Caco-2 (cell line): ENCODE measurements at regions not wholly inside any gene's neighbourhood (a gene's known extent, or its start where the extent isn't known, plus 50 kb on each side); places are given as distances from the start of the nearest gene placed in this dataset.

Experiments
- BruUV-seq: library from RNA; stranded (reverse); fragments of 400-500 nt; replicated peaks from 2 replicates; lab custom pipeline; 2021; lab: Mats Ljungman, UMichigan
- CTCF ChIA-PET: fragments of 300-600 bp; sonication (Branson Sonifier 250); formaldehyde crosslinking; loops from one replicate; lab custom pipeline; 2022; ENCODE audit warnings: antibody characterized with exemption; lab: Charles Lee
- POLR2A ChIA-PET: fragments of 300-600 bp; sonication (Branson Sonifier 250); formaldehyde crosslinking; loops from one replicate; lab custom pipeline; 2022; ENCODE audit warnings: antibody characterized with exemption; lab: Charles Lee
- DNase-seq, 2 experiments: peaks; one replicate each; pipeline versions ENCODE4 v3.0.0 to v3.0.0-alpha.2; 2020 to 2022
- H3K27me3 ChIP-seq: replicated peaks from 2 replicates; pipeline ENCODE4 v1.6.0; 2011; ENCODE audit warnings: low read length; ENCODE audit not compliant: control insufficient read depth, insufficient read depth
- H3K36me3 ChIP-seq: 2 replicates; pipeline ENCODE4 v1.5.1; 2011; ENCODE audit warnings: low read length; ENCODE audit not compliant: control insufficient read depth, insufficient read depth
- H3K4me1 ChIP-seq: fragments of 250-450 bp; sonication (Bioruptor Pico); 2 replicates; pipeline ENCODE4 v1.5.1; 2020; ENCODE audit warnings: mild to moderate bottlenecking
- H3K4me3 ChIP-seq: 2 replicates; pipeline ENCODE4 v1.5.1; 2011; ENCODE audit warnings: low read depth, mild to moderate bottlenecking, control low read depth, low read length
- H3K9me3 ChIP-seq: fragments of 250-450 bp; sonication (Bioruptor Pico); 2 replicates; pipeline ENCODE4 v1.5.1; 2020; ENCODE audit warnings: mild to moderate bottlenecking, moderate library complexity
- H3K27ac Mint-ChIP-seq: one replicate; pipeline ENCODE4 v1.8.0; 2022; ENCODE audit warnings: mixed read lengths; ENCODE audit not compliant: unreplicated experiment
- H3K27me3 Mint-ChIP-seq: one replicate; pipeline ENCODE4 v1.8.0; 2022; ENCODE audit warnings: mixed read lengths; ENCODE audit not compliant: insufficient read depth, unreplicated experiment
- H3K36me3 Mint-ChIP-seq: one replicate; pipeline ENCODE4 v1.8.0; 2022; ENCODE audit warnings: mild to moderate bottlenecking, mixed read lengths; ENCODE audit not compliant: insufficient read depth, unreplicated experiment
- H3K4me1 Mint-ChIP-seq: one replicate; pipeline ENCODE4 v1.8.0; 2022; ENCODE audit warnings: low read depth, mixed read lengths; ENCODE audit not compliant: unreplicated experiment
- H3K4me3 Mint-ChIP-seq: one replicate; pipeline ENCODE4 v1.8.0; 2022; ENCODE audit warnings: mild to moderate bottlenecking, moderate library complexity, mixed read lengths; ENCODE audit not compliant: unreplicated experiment
- H3K9me3 Mint-ChIP-seq: one replicate; pipeline ENCODE4 v1.8.0; 2022; ENCODE audit warnings: mixed read lengths; ENCODE audit not compliant: unreplicated experiment
- intact Hi-C: fragments of 100-400 bp; cut with micrococcal nuclease; formaldehyde crosslinking; loops from one replicate; pipeline ENCODE4 v1.10.0; 2022; ENCODE audit not compliant: unreplicated experiment
- TF ChIP-seq, protein P1 (sequence below), 2 experiments: fragments of 200-600 bp in 1 of 2; IDR thresholded peaks; 1 replicate in 1 of 2; 2 replicates in 1 of 2; pipeline versions ENCODE4 v1.5.1 to v1.8.0; 2011 to 2022; ENCODE audit warnings: antibody characterized with exemption in 1 of 2, control low read depth in 1 of 2, inconsistent platforms in 1 of 2, low read depth in 1 of 2, low read length in 1 of 2, mild to moderate bottlenecking in 1 of 2, moderate library complexity in 1 of 2; ENCODE audit not compliant: insufficient read depth in 1 of 2, severe bottlenecking in 1 of 2, unreplicated experiment in 1 of 2

DNA sequence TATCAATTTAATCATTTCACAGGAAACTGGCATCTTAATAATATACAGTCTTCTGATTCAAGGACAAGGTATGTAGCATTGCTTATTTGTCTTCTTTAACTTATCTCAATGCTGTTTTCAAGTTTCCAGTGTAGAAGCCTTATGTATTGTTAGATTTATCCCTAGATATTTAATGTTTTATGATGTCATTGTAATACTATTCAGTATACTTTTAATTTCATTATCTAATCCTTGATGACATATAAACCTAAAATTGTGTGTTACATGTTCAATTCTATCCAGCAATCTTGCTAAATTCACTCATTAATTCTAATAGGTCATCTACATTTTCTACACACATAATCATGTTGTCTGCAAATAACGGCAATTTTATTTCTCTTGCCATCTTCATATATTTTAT is 126.3 kb upstream of the SEC61G start:
- CTCF ChIA-PET = no interaction called here
- Histone ChIP-seq H3K4me3 (no peak overlapping the region), H3K27me3 (no peaks in the 10 kb centered on the region), H3K9me3 (no peaks in the 10 kb centered on the region), H3K36me3 (no peaks in the 10 kb centered on the region), H3K4me1 (peaks cover 34% of the 10 kb centered on the region)
- BruUV-seq = no TSS peak
- POLR2A ChIA-PET = no interaction called here
- Mint-ChIP-seq H3K4me3 (no peak overlapping the region), H3K9me3 (no peaks in the 10 kb centered on the region), H3K27me3 (no peaks in the 10 kb centered on the region), H3K27ac (no peak overlapping the region), H3K4me1 (peaks cover 19% of the 10 kb centered on the region), H3K36me3 (no peaks in the 10 kb centered on the region)
- intact Hi-C loops = no loop called here
- DNase-seq = no peak
- TF ChIP-seq, protein P1, sequence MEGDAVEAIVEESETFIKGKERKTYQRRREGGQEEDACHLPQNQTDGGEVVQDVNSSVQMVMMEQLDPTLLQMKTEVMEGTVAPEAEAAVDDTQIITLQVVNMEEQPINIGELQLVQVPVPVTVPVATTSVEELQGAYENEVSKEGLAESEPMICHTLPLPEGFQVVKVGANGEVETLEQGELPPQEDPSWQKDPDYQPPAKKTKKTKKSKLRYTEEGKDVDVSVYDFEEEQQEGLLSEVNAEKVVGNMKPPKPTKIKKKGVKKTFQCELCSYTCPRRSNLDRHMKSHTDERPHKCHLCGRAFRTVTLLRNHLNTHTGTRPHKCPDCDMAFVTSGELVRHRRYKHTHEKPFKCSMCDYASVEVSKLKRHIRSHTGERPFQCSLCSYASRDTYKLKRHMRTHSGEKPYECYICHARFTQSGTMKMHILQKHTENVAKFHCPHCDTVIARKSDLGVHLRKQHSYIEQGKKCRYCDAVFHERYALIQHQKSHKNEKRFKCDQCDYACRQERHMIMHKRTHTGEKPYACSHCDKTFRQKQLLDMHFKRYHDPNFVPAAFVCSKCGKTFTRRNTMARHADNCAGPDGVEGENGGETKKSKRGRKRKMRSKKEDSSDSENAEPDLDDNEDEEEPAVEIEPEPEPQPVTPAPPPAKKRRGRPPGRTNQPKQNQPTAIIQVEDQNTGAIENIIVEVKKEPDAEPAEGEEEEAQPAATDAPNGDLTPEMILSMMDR (IDR thresholded peaks at IDR 0.05; ENCODE audit: insufficient read depth in 1 of 2, low read depth in 1 of 2, low read length in 1 of 2, severe bottlenecking in 1 of 2, unreplicated experiment in 1 of 2) = no peak

DNA sequence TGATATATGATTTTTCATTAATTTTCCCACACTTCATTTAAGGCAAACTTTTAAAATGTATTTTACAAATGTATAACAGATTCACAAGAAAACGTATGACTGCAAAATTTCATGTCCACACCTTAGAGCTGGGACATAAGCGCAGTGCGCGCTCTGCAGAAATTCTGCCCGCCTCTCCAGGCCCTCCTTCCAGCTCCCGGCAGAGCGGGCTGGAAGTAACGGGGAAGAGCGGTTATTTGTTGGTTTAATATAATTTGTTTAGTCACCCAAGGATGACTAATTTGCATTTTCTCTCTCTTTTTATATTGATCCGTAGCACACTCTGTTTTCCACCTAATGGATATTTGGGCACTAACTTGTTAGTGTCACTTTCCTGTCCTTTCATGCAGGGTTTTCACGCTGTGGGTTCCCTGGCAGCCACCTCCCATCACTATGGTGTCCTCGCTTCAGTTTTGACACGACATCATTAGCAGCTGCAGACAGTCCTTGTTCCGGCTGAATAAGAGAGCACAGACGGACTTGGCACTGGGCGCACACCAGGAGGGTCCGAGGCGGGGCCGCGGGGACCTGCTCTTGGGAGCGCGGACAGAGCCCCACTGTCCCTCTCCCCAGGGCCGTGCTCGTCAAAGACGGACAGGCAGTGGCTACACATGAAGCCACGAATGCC is 129.2 kb upstream of the SEC61G start:
- Mint-ChIP-seq H3K4me3 (no peak overlapping the region), H3K27me3 (no peaks in the 10 kb centered on the region), H3K36me3 (no peaks in the 10 kb centered on the region), H3K4me1 (no peaks in the 10 kb centered on the region), H3K9me3 (no peaks in the 10 kb centered on the region), H3K27ac (no peak overlapping the region)
- H3K4me1 ChIP-seq = peaks cover 6% of the 10 kb centered on the region
- TF ChIP-seq, protein P1 (IDR thresholded peaks at IDR 0.05; ENCODE audit: insufficient read depth in 1 of 2, low read depth in 1 of 2, low read length in 1 of 2, severe bottlenecking in 1 of 2, unreplicated experiment in 1 of 2) = no peak
- no TSS peak for BruUV-seq
- H3K36me3 ChIP-seq = no peaks in the 10 kb centered on the region
- H3K4me3 ChIP-seq = no peak overlapping the region
- POLR2A ChIA-PET = no interaction called here
- H3K27me3 ChIP-seq = no peaks in the 10 kb centered on the region
- H3K9me3 ChIP-seq = no peaks in the 10 kb centered on the region
- intact Hi-C loops = no loop called here
- DNase-seq = no peak
- CTCF ChIA-PET = no interaction called here

DNA sequence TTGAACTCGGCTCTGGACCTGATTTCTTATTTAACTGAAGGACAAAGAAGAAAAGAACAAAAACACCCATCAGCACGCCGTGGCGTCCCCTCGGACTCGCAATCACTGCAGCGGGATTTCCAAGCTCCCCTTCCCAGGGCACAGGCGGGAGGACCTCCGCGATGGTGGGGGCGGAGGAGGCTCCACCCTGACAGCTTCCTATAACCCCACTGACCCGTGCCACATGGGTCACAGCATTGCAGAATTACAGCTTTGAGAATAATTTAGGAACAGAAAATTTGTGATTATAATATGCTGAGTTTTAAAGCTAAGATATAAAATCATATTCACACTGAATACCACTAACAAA is 129.7 kb upstream of the SEC61G start:
- Mint-ChIP-seq H3K27ac (no peak overlapping the region), H3K36me3 (no peaks in the 10 kb centered on the region), H3K4me3 (no peak overlapping the region), H3K27me3 (no peaks in the 10 kb centered on the region), H3K9me3 (no peaks in the 10 kb centered on the region), H3K4me1 (no peaks in the 10 kb centered on the region)
- Histone ChIP-seq H3K9me3 (no peaks in the 10 kb centered on the region), H3K4me3 (no peak overlapping the region), H3K27me3 (no peaks in the 10 kb centered on the region), H3K4me1 (peaks cover under 1% of the 10 kb centered on the region; the same call in 1 of the 2 replicates), H3K36me3 (no peaks in the 10 kb centered on the region)
- no TSS peak for BruUV-seq
- ChIA-PET POLR2A (no interaction called here), CTCF (no interaction called here)
- no peak for DNase-seq
- TF ChIP-seq, protein P1 (IDR thresholded peaks at IDR 0.05; ENCODE audit: insufficient read depth in 1 of 2, low read depth in 1 of 2, low read length in 1 of 2, severe bottlenecking in 1 of 2, unreplicated experiment in 1 of 2) = no peak
- intact Hi-C loops = no loop called here
